IMR-90 (cell line): ENCODE measurements at regions not wholly inside any gene's neighbourhood (a gene's known extent, or its start where the extent isn't known, plus 50 kb on each side); places are given as distances from the start of the nearest gene placed in this dataset.

ENCODE experiments used
- ATAC-seq: fragments of 200-7000 bp; cut with Tn5 transposase; 2 replicates; pipeline ENCODE4 v1.9.1; 2020; ENCODE audit warnings: low read depth, mild to moderate bottlenecking, moderate library complexity
- BruUV-seq: library from RNA; stranded (reverse); fragments of 400-500 nt; replicated peaks from 2 replicates; lab custom pipeline; 2021; lab: Mats Ljungman, UMichigan
- CTCF ChIA-PET: fragments of 300-600 bp; formaldehyde crosslinking; extraction: SDS; loops from one replicate; lab custom pipeline; 2021; ENCODE audit warnings: antibody characterized with exemption; lab: Yijun Ruan, JAX
- POLR2A ChIA-PET: fragments of 300-600 bp; sonication (Branson Sonifier 250); formaldehyde crosslinking; loops from one replicate; lab custom pipeline; 2022; ENCODE audit warnings: antibody characterized with exemption; ENCODE audit not compliant: unreplicated experiment; lab: Charles Lee
- DNase-seq: peaks from one replicate; pipeline ENCODE4 v3.0.0; 2013
- H2AFZ ChIP-seq: replicated peaks from 2 replicates; pipeline ENCODE3; 2013; ENCODE audit warnings: low read length, mild to moderate bottlenecking; ENCODE audit not compliant: poor library complexity
- H2AK5ac ChIP-seq: 2 replicates; pipeline ENCODE4 v1.6.1; 2013; ENCODE audit warnings: low read depth, low read length, inconsistent platforms
- H2AK9ac ChIP-seq: replicated peaks from 2 replicates; pipeline ENCODE3; 2013; ENCODE audit warnings: mild to moderate bottlenecking, low read depth, low read length, moderate library complexity; ENCODE audit not compliant: poor library complexity
- H2BK120ac ChIP-seq: 2 replicates; pipeline ENCODE4 v1.6.1; 2013; ENCODE audit warnings: low read depth, low read length, inconsistent platforms
- H2BK15ac ChIP-seq: 3 replicates; pipeline ENCODE4 v1.6.1; 2013; ENCODE audit warnings: low read depth, low read length, inconsistent platforms
- H2BK20ac ChIP-seq: 2 replicates; pipeline ENCODE4 v1.6.1; 2013; ENCODE audit warnings: low read depth, mild to moderate bottlenecking, inconsistent platforms, low read length, moderate library complexity
- H2BK5ac ChIP-seq: 2 replicates; pipeline ENCODE4 v1.6.1; 2013; ENCODE audit warnings: mild to moderate bottlenecking, low read depth, low read length, inconsistent platforms; ENCODE audit not compliant: poor library complexity, severe bottlenecking
- H3K14ac ChIP-seq: replicated peaks from 2 replicates; pipeline ENCODE4 v1.6.1; 2013; ENCODE audit warnings: low read depth, low read length, inconsistent platforms
- H3K18ac ChIP-seq: 2 replicates; pipeline ENCODE4 v1.6.1; 2013; ENCODE audit warnings: low read depth, low read length, control low read depth
- H3K23ac ChIP-seq: 2 replicates; pipeline ENCODE4 v1.6.1; 2013; ENCODE audit warnings: low read depth, low read length, inconsistent platforms
- H3K27ac ChIP-seq: 2 replicates; pipeline ENCODE4 v1.5.1; 2013; ENCODE audit warnings: mild to moderate bottlenecking, control low read depth, low read length; ENCODE audit not compliant: insufficient read depth
- H3K27me3 ChIP-seq: 2 replicates; pipeline ENCODE4 v1.6.1; 2013; ENCODE audit warnings: low read length; ENCODE audit not compliant: control insufficient read depth, insufficient read depth
- H3K36me3 ChIP-seq: 2 replicates; pipeline ENCODE4 v1.6.1; 2013; ENCODE audit warnings: low read length, mixed read lengths; ENCODE audit not compliant: control insufficient read depth, insufficient read depth
- H3K4ac ChIP-seq: 2 replicates; pipeline ENCODE4 v1.6.1; 2013; ENCODE audit warnings: low read depth, low read length, inconsistent platforms
- H3K4me1 ChIP-seq: 2 replicates; pipeline ENCODE4 v1.6.1; 2013; ENCODE audit warnings: low read length, mixed read lengths; ENCODE audit not compliant: control insufficient read depth, insufficient read depth
- H3K4me2 ChIP-seq: 2 replicates; pipeline ENCODE4 v1.6.1; 2013; ENCODE audit warnings: low read depth, mild to moderate bottlenecking, control low read depth, low read length, moderate library complexity
- H3K4me3 ChIP-seq: 2 replicates; pipeline ENCODE4 v1.5.1; 2013; ENCODE audit warnings: low read depth, mild to moderate bottlenecking, control low read depth, low read length, moderate library complexity; ENCODE audit not compliant: insufficient read depth
- H3K56ac ChIP-seq: 2 replicates; pipeline ENCODE4 v1.6.1; 2013; ENCODE audit warnings: low read length, inconsistent platforms; ENCODE audit not compliant: insufficient read depth; ENCODE audit errors: extremely low read depth
- H3K79me1 ChIP-seq, 2 experiments: 2 replicates each; pipeline ENCODE4 v1.6.1; 2013; ENCODE audit warnings: low read length in 2 of 2, inconsistent platforms in 1 of 2, low read depth in 1 of 2
- H3K9ac ChIP-seq: 2 replicates; pipeline ENCODE4 v1.6.1; 2013; ENCODE audit warnings: low read depth, low read length, control low read depth
- H3K9me1 ChIP-seq: 2 replicates; pipeline ENCODE4 v1.6.1; 2013; ENCODE audit warnings: low read length, inconsistent platforms; ENCODE audit not compliant: insufficient read depth
- H3K9me3 ChIP-seq: 2 replicates; pipeline ENCODE4 v1.6.1; 2013; ENCODE audit warnings: low read length; ENCODE audit not compliant: control insufficient read depth, insufficient read depth
- H4K20me1 ChIP-seq: 2 replicates; pipeline ENCODE4 v1.6.1; 2013; ENCODE audit warnings: low read length, inconsistent platforms; ENCODE audit not compliant: insufficient read depth
- H4K5ac ChIP-seq: 2 replicates; pipeline ENCODE4 v1.6.1; 2013; ENCODE audit warnings: mild to moderate bottlenecking, low read depth, low read length, control low read depth
- H4K8ac ChIP-seq, 2 experiments: 2 replicates each; pipeline ENCODE4 v1.6.1; 2013; ENCODE audit warnings: low read depth in 2 of 2, low read length in 2 of 2, control low read depth in 1 of 2, inconsistent platforms in 1 of 2
- H4K91ac ChIP-seq: 2 replicates; pipeline ENCODE4 v1.6.1; 2013; ENCODE audit warnings: low read depth, low read length, inconsistent platforms; ENCODE audit not compliant: insufficient read depth
- FOS ChIP-seq: fragments of 150-350 bp; IDR thresholded peaks from 2 replicates; pipeline ENCODE4 v1.6.1; 2016; ENCODE audit warnings: low read depth, low read length
- WGBS, 2 experiments: methylation state at CpG; one replicate each; pipeline versions ENCODE4 v1.1.5 to v1.1.7; 2013; ENCODE audit warnings: missing lambda C conversion rate in 2 of 2; ENCODE audit not compliant: insufficient read length in 1 of 2; ENCODE audit errors: extremely low coverage in 2 of 2; 5-methylcytosine and 5-hydroxymethylcytosine counted together
- dilution Hi-C: fragments of 300-500 bp; cut with HindIII; formaldehyde crosslinking; loops from one replicate; pipeline ENCODE4 v1.14.3; 2018; ENCODE audit warnings: low sequenced_read_pairs; ENCODE audit not compliant: unreplicated experiment
- in situ Hi-C: fragments of 300-500 bp; cut with MboI; formaldehyde crosslinking; loops from 3 replicates; pipeline ENCODE4 v1.14.3; 2019; ENCODE audit warnings: low sequenced_read_pairs, inconsistent platforms, mixed read lengths
- intact Hi-C: fragments of 100-400 bp; cut with micrococcal nuclease; formaldehyde crosslinking; loops from 2 replicates; pipeline ENCODE4 v1.10.0; 2022

DNA sequence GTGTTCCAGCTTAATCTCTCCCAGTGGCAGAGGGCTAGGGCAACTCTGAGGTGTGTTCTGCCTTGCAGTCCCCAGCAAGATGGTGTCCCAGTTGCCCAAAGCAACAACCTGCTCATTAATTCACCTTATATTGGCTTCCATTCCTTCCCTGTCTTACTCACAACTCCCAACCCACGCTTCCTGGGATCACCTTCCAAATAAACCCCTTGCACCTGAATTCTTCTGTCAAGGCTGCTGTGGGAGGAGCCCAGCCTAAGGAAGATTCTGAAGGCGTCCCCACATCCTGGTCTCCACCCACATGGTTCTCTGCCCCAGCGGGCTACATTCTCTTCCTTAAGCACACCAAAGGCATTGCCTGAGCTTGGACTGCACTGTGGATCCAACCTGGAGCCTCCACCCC is 116.6 kb upstream of the MAFB start:
- no peak overlapping the region for H2AK5ac ChIP-seq
- no peaks in the 10 kb centered on the region for H4K20me1 ChIP-seq
- ATAC-seq (no peak), DNase-seq (no peak)
- no peaks in the 10 kb centered on the region for H3K9me1 ChIP-seq
- WGBS, 2 experiments: 80% methylated on average over 1 of the region's 3 CpGs; no CpG with 5 or more reads in 1 of the 2 experiments
- H3K9me3 ChIP-seq: no peaks in the 10 kb centered on the region
- H3K4me3 ChIP-seq: no peak overlapping the region
- H2AK9ac ChIP-seq: no peak overlapping the region
- no peak overlapping the region for H2AFZ ChIP-seq
- no peak overlapping the region for H2BK120ac ChIP-seq
- no peak overlapping the region for H4K91ac ChIP-seq
- peaks cover 20% of the 10 kb centered on the region; the same call in 1 of the 2 replicates for H3K27me3 ChIP-seq
- no peak overlapping the region for H2BK5ac ChIP-seq
- H2BK15ac ChIP-seq: no peak overlapping the region
- no peaks in the 10 kb centered on the region for H3K79me1 ChIP-seq
- no peak overlapping the region for H3K14ac ChIP-seq
- CTCF ChIA-PET: no interaction called here
- no peak overlapping the region for H2BK20ac ChIP-seq
- intact Hi-C loops (no loop called here), in situ Hi-C loops (no loop called here), dilution Hi-C loops (no loop called here)
- no peak for TF ChIP-seq FOS
- no peak overlapping the region for H3K18ac ChIP-seq
- H3K27ac ChIP-seq: no peak overlapping the region
- BruUV-seq: no TSS peak
- H3K4me1 ChIP-seq: no peaks in the 10 kb centered on the region
- no peaks in the 10 kb centered on the region for H3K36me3 ChIP-seq
- H4K8ac ChIP-seq: no peak overlapping the region
- no peak overlapping the region for H3K23ac ChIP-seq
- POLR2A ChIA-PET: no interaction called here
- no peak overlapping the region for H3K4ac ChIP-seq
- no peak overlapping the region for H3K56ac ChIP-seq
- H3K9ac ChIP-seq: no peak overlapping the region
- no peak overlapping the region for H3K4me2 ChIP-seq
- H4K5ac ChIP-seq: no peak overlapping the region
